ENCODE measurements at regions not wholly inside any gene's neighbourhood (a gene's known extent, or its start where the extent isn't known, plus 50 kb on each side); places are given as distances from the start of the nearest gene placed in this dataset.
"Not testable (repeated sequence)": the region's sequence is repeated elsewhere in the genome, so short reads cannot be mapped to it uniquely, and the experiment has no call there.

DNA sequence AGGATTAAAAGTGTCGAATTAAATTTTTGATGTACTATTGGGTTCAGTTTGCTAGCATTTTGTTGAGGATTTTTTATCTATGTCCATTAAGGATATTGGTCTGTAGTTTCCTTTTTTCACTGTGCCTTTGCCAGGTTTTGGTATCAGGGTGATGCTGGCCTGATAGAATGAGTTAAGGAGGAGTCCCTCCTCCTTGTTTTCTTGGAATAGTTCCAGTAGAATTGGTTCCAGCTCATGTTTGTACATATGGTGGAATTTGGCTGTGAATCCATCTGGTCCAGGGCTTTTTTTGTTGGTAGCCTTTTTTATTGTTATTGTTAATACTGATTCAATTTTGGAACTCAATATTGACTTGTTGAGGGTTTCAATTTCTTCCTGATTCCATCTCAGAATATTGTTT lies 141.8 kb downstream of the SIM1 start:
- H3K4me3 ChIP-seq (ENCODE audit: low read length): no peak overlapping the region
- DNase-seq (ENCODE audit: low read depth, low spot score): no peak

DNA sequence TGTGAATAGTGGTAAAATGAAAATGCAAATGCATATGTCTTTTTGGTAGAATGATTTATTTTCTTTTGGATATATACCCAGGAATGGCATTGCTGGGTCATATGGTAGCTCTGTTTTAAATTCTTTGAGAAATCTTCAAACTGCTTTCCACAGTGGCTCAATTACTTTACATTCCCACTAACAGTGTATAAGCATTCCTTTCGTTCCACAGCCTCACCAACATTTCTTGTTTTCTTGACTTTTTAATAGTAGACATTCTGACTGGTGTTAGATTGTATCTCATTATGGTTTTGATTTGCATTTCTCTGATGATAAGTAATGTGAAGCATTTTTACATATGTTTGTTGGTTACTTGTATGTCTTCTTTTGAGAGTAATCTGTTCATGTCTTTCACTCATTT lies 144.0 kb downstream of the SIM1 start:
- no peak for DNase-seq (ENCODE audit: low read depth, low spot score)
- H3K4me3 ChIP-seq (ENCODE audit: low read length): no peak overlapping the region

DNA sequence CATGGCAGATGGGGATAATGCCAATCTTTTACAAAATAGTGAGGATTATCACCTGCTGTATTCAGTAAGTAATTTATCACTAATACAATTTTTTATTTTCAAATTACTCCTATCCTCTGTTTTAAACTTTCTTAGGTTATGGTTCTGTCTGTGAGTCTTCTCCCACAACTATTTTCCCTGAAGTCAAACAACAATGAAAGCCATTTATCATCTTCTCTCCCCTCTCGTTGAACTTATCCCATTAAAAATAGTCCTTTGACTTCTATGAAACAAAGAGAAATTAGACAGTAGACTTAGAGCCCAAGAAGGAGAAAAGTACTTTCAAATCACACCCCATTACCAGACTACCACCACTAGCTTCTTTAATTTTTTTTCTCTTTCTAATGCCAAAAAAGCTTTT lies 147.7 kb downstream of the SIM1 start:
- H3K4me3 ChIP-seq (ENCODE audit: low read length): no peak overlapping the region
- DNase-seq (ENCODE audit: low read depth, low spot score): no peak

DNA sequence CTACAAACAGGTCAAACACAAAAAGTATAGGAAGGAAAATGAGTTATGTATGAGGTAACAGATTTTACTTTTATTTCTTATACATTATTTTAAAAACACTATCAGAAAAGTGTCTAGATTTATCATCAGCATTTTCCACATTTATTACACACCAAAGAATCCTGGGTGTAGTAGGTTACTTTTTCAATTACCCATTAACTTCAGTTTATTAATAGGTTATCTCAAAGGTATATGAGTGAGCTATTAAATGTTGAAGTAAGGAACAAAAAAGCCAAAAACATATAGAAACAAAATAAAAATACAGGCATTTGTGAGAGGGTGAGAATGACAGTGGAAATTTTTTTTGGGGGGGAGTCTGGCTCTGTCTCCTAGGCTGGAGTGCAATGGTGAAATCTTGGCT lies 150.5 kb downstream of the SIM1 start:
- no peak overlapping the region for H3K4me3 ChIP-seq (ENCODE audit: low read length)
- DNase-seq (ENCODE audit: low read depth, low spot score): no peak

DNA sequence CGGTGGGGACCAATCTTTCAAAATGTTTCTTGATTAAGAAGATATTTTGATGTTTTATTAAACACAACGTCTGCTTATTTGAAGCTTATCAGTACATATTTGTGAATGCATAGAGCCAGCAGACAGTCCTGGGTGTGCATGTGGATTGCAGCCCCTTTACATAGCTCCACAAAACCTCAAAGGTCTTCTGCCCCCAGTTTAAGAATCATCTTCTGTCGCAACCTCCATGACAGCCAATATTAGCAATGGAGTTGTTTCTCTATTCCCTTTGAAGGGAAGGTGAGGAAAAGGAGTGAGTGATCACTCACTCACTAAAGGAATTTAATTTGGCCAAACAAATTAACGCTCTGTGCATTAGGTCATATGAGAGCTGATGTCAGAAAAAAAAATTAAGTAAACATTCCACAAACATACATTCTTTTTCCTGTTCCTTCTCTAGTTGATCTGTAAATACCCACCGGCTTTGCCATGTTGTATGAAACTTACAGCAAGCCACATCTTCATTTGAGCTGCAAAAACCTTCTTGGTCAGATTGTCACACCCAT lies 152.9 kb downstream of the SIM1 start:
- no peak for DNase-seq (ENCODE audit: low read depth, low spot score)
- H3K4me3 ChIP-seq (ENCODE audit: low read length): no peak overlapping the region

DNA sequence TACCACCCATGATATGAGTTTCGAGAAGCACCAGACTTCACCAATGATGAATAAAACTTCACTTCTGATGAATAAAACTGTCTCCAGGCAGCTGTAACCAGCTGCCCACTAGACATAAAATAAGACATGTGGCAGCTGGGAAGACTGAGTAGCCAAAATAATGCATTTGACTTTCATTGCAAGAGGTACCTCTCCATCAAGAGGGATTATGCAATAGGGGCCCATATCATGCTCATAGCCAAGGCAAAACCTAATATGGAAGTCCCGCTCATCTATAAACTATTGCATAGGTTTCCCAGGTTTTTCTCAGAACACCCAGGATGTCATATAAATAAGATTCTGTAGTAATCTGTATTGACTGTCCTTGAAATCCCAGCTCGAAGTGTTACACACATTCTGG lies 155.5 kb downstream of the SIM1 start:
- no peak for DNase-seq (ENCODE audit: low read depth, low spot score)
- no peak overlapping the region for H3K4me3 ChIP-seq (ENCODE audit: low read length)

DNA sequence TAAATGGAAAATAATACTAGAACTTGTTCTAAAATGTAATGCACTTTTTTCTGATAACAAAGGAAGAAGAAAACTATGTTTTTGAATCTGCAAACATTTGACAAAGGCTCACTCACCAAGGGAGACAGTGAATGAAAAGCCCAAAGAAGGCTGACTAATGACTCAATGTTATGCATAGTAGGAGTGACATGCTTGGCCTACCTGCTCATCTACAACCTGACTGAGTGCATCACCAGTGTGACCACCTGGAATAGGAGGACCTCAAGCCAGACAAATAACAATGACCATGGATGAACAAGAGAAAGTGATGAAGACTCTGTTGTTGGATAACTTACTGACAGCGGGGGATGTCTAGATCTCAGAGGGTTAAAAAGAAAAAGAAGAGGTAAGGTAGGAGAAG lies 157.2 kb downstream of the SIM1 start:
- DNase-seq (ENCODE audit: low read depth, low spot score): no peak

DNA sequence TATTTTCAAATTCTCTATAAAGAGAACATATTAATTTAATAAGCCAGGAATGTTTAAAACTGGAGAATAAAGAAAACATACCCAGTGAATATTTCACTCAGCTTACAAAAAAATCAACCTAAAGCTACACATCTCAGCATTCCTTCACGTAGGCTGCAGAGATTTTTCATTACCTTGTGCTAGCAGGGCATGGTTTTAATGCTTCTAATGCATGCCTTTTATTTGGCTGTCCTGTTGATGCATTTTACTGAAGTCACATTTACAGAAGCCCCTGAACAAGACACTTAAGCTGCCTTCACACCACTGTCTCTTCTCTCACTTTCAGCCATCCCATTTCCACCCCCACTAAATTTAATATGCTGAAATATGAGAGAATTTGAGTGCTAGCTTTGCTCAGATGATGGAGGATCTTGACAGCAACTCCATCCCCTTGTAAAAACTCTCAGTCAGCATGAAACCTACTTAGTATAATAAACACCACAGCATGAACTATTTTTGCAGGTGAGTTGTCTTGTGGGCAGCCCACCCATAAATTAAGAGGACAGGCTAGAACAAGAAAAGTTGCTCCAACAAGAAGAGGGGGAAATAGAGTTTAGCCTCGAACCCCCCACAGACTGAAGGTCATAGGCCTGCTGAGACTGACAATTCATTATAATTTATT lies 159.4 kb downstream of the SIM1 start:
- no peak for DNase-seq (ENCODE audit: low read depth, low spot score)
- no peak overlapping the region for H3K4me3 ChIP-seq (ENCODE audit: low read length)

More for the DNA sequence above, 157.2 kb downstream of the SIM1 start:
- H3K4me3 ChIP-seq (ENCODE audit: low read length): no peak overlapping the region

DNA sequence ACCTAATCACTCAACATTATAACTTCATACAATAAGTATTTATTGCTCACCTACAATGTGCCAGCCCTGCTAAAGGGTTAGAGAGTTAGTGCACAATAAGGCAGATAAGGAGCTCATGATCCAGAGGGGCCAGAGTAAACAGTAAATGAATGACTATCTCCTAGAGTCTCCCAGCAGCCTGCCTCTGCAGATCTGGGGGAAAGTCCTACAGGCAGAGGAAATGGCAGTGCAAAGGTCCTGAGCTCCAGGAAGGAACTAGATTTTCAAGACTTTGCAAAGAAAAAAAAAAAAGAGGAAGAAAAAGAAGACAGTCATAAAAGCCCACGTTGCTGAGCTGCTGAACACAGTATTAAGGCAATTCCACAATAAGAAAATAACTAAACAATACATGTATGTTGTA lies 160.1 kb downstream of the SIM1 start:
- DNase-seq (ENCODE audit: low read depth, low spot score): no peak
- H3K4me3 ChIP-seq (ENCODE audit: low read length): no peak overlapping the region

DNA sequence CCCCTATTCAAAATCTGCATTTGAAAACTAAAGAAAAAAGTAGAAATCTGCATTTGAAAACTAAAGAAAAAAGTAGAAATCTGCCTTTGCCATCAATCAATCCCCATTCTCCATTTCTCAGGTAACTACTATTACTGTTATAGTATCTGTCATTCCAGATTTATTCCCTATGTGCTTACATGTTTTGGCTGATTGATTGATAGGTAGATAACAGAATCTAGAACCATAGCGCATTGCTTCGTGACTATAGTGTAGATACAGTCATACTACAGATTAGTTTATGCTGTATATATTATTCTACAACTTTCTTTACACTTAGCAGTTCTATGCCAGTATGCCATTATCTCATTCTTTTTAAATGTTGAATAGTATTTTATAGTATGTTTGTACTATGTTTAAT lies 163.0 kb downstream of the SIM1 start:
- no peak for DNase-seq (ENCODE audit: low read depth, low spot score)
- no peak overlapping the region for H3K4me3 ChIP-seq (ENCODE audit: low read length)

DNA sequence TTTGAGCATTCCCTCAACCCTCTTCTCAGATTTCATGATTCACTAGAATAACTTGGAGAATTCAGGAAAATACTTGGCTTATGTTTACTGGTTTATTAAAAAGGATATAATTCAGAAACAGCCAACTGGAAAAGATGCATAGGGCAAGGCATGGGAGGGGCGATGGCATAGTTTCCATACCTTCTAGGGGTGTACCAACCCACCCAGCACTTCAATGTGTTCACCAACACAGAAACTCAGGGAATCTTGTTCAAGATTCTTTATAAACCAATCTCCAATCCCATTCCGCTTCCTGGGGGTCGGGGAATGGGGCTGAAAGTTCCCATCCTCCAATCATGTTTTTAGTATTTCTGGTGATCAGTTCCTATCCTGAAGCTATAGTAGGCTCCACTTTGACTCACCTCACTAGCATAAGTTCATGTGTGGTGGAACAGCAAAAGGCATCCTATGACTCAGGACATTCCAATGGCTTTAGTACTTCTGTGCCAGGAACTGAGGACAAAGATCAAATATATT lies 164.4 kb downstream of the SIM1 start:
- H3K4me3 ChIP-seq (ENCODE audit: low read length): no peak overlapping the region
- no peak for DNase-seq (ENCODE audit: low read depth, low spot score)

DNA sequence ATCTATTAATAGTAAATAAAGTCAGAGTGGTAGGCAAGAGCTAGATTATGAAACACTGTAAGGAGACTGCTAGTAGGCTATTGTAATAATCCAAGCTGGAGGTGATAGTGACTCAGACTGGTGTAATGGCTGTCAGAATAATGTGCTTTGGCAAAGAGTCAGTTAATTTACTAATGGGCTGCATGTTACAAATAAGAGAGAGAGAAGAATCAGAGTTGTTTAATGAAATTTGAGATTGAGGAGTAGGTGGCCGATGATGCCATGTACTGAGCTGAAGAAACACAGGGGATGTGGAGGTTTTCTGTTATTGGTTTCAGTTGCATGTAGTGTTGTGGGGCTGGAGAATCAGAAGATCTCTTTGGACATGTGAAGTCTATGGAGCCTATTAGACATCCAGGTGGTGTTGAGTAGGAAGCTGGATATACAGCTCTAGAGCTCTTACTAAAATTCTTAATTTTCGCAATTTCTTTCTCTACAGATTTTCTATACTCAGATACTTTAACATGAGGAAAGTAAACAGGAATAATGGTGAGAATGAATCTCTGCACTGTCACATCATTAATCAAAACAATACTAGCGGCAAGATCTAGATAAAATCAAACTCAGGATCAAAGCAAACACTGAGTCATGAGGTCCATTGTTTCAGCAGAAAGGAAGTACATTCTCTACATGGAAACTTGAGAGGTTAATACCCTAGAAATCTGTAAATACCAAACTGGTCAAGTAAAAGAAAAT lies 167.7 kb downstream of the SIM1 start:
- DNase-seq (ENCODE audit: low read depth, low spot score): no peak
- no peak overlapping the region for H3K4me3 ChIP-seq (ENCODE audit: low read length)

DNA sequence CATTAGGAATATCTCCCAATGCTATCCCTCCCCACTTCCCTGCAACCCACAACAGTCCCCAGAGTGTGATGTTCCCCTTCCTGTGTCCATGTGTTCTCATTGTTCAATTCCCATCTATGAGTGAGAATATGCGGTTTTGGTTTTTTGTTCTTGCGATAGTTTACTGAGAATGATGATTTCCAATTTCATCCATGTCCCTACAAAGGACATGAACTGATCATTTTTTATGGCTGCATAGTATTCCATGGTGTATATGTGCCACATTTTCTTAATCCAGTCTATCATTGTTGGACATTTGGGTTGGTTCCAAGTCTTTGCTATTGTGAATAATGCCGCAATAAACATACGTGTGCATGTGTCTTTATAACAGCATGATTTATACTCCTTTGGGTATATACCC lies 169.5 kb downstream of the SIM1 start:
- not testable (repeated sequence) for DNase-seq (ENCODE audit: low read depth, low spot score)

DNA sequence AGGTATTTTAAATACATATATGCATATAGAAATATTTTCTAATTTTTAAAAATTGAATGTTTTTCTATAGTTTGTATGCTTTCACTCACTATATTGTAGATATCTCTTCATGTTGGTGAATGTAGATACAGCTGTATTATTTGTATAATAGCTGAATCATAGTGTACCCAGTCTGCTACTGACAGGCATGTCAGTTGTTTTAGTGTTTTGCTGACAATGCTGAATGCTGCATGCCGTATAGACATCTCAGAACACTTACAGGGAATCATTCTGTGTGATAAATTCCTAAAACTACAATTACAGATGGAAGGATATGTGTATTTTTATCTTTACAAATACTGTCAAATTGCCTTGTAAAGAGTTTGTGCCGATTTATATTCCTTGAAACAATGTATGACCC lies 175.4 kb downstream of the SIM1 start:
- H3K4me3 ChIP-seq (ENCODE audit: low read length): no peak overlapping the region
- no peak for DNase-seq (ENCODE audit: low read depth, low spot score)

More for the DNA sequence above, 169.5 kb downstream of the SIM1 start:
- H3K4me3 ChIP-seq (ENCODE audit: low read length): not testable (repeated sequence)

DNA sequence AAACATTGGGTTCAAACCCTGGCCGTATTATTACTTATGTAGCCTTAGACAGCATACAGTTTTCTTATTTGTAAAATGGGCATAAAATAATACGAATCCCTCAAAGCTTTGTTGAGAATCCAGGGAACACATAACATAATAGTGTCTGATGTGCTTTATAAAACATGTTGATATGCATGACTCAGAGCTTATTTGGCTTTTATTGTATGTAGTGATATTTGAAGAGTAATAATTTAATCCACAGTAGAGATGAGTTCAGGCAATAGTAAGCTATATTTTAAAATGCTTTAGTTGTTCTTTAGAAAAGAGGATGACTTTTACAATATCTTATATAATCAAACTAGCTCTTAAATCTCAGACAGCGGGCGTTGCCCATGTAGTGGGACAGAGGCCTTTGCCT lies 176.4 kb downstream of the SIM1 start:
- H3K4me3 ChIP-seq (ENCODE audit: low read length): no peak overlapping the region
- DNase-seq (ENCODE audit: low read depth, low spot score): no peak

DNA sequence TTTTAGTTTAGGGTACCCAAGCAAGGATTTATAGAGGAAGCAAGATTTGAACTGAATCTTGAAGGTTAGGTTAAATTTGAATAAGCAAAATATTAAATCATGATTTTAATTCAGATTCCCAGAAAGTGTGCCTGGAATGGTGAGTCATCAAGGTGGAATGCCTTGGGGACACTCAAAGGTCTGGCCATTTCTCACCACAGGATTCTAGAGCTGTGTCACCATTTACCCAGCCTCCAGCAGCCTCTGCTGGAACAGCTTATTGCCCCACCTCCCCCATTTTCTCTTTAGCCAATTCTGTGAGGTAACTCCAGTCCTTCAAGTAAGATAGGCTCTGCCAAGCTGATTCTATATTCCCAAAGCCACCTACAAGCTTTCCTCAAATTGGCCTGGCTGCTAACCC lies 181.4 kb downstream of the SIM1 start:
- H3K4me3 ChIP-seq (ENCODE audit: low read length): no peak overlapping the region
- DNase-seq (ENCODE audit: low read depth, low spot score): no peak

DNA sequence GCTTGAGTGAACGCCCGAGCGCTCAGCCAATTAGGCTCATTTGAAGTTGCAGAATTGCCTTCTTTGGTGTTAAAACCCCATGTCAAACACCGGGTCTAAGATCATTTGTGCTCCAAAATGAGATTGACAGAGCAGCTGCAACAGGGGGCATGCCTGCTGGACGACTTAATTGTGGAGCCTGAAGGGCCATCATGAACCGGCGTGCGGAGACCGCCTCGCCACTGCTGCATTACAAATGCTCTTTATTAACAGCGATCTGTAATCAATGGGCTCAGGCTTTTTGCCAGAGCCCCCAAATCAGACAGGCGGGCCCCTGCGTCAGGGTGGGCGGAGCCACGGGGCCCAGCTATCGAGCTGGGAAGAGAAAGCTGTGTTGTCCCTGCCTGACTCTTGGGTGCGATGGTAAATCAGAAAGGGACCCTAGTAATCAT lies 183.2 kb downstream of the SIM1 start:
- no peak for DNase-seq (ENCODE audit: low read depth, low spot score)
- H3K4me3 ChIP-seq (ENCODE audit: low read length): no peak overlapping the region

DNA sequence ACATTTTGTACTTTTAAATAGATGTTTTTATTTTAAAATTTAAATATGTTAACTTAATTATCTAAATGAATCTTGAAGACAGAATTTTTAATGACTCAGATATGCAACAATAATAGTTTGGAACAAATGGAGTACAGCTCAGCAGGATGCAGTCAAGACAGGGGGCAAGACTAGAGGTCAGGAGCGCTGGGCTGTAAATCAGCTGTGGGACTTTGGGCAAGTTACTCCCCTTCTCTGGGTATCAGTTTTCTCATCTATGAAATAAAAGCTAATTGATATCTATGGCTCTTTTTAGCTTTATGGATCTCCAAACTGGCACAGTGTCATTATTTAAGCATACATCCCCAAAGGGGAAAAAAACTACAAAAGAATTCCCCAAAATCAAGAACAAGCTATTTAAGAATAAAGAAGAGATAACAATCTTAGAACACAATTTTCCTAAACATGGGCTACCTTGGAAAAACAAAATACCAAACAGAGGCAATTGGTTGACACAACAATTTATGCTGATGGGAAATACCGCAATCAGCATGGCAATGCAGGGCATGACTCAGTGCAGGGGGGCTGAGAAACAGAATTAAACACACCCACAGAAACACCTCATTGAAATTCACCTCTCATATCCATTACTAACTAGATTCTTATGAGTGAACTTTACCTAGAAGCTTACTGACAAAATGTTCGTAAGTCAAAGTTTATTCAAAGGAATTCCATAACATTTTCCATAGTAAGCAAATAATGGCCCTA lies 188.2 kb downstream of the SIM1 start:
- no peak for DNase-seq (ENCODE audit: low read depth, low spot score)
- H3K4me3 ChIP-seq (ENCODE audit: low read length): no peak overlapping the region

DNA sequence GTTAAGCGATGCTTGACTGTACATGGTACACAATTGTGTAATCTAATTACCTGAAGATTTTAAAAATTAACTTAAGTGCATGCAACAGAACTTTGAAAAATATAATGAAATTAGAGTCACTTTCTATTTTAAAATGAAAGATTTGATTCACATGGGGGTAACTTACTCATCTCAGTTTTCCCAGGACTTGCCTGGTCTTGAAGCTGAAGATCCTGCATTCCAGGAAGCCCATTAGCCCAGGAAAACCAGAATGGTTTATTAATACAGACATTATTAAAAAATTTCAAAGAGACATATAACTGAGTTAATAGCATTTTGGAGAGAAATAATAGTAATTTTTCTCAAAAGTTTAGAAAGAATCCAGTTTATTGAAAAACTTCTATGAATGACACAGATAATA lies 190.6 kb downstream of the SIM1 start:
- no peak overlapping the region for H3K4me3 ChIP-seq (ENCODE audit: low read length)
- DNase-seq (ENCODE audit: low read depth, low spot score): no peak

DNA sequence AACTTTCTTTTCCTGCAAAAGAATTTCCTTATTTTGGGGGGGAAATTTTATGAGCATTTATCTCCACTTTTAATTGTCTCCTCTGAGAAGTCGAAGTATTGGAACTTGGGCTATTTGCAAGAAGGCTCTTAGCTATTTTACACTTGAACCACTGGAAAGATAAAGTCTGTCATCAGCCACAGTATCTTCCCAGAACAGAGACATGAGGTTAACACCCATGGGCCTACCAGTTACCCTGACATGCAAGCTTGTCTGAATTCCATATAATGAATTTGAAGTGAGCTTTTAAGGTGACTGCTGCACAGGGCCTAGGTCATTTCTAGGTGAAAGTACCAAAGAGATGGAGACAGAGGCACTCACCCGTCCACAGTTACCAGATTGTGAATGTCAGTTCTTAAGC lies 193.1 kb downstream of the SIM1 start:
- no peak for DNase-seq (ENCODE audit: low read depth, low spot score)
- no peak overlapping the region for H3K4me3 ChIP-seq (ENCODE audit: low read length)
